ENCODE measurements at regions not wholly inside any gene's neighbourhood (a gene's known extent, or its start where the extent isn't known, plus 50 kb on each side); places are given as distances from the start of the nearest gene placed in this dataset.

DNA sequence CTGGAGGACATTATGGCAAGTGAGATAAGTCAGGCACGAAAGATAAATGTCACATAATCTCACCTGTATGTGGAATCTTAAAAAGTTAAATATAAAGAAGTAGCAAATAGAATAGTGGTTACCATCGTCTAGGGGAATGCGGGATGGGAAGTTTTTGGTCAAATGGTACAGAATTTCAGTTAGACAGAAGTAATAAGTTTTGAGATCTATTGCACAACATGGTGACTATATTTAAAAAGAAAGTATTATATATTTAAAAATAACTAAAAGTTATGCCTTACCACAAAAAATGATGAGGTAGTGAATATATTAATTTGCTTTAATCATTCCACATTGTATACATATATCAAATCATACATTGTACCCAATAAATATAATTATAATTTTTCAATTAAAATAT is 106.2 kb upstream of the BRINP3 start:
- Histone ChIP-seq H4K91ac (ENCODE audit: low read depth, low read length, poor library complexity) (no peak overlapping the region), H2AK5ac (ENCODE audit: low read depth, low read length) (no peak overlapping the region), H2AFZ (ENCODE audit: low read length) (no peak overlapping the region), H2BK15ac (ENCODE audit: low read length) (no peak overlapping the region), H3K27ac (replicated peaks; ENCODE audit: low read length) (no peak overlapping the region), H3K4me3 (ENCODE audit: low read length in 2 of 2) (no peak overlapping the region), H3K23ac (ENCODE audit: low read depth, low read length, poor library complexity) (no peak overlapping the region), H2BK120ac (ENCODE audit: low read depth, low read length) (no peak overlapping the region), H4K8ac (ENCODE audit: low read depth, low read length) (no peak overlapping the region), H3K14ac (ENCODE audit: low read length) (no peak overlapping the region), H2BK12ac (ENCODE audit: low read length) (no peak overlapping the region), H3K4ac (ENCODE audit: low read length) (no peak overlapping the region), H3K9ac (ENCODE audit: low read depth, low read length, poor library complexity) (no peak overlapping the region), H3K4me1 (ENCODE audit: control insufficient read depth in 2 of 2, insufficient read depth in 1 of 2, low read depth in 1 of 2, low read length in 2 of 2) (no peaks in the 10 kb centered on the region), H3K4me2 (ENCODE audit: insufficient read depth, low read length, poor library complexity, severe bottlenecking) (no peak overlapping the region), H3K79me1 (ENCODE audit: low read depth, low read length) (no peaks in the 10 kb centered on the region), H2BK5ac (ENCODE audit: low read length) (no peak overlapping the region), H3K18ac (ENCODE audit: low read length) (no peak overlapping the region), H3K27me3 (ENCODE audit: control insufficient read depth in 3 of 3, insufficient read depth in 3 of 3, low read depth in 1 of 3, low read length in 3 of 3) (no peaks in the 10 kb centered on the region), H3K9me3 (replicated peaks in 1 of 2; ENCODE audit: control insufficient read depth in 2 of 2, insufficient read depth in 1 of 2, low read depth in 1 of 2, low read length in 2 of 2) (no peaks in the 10 kb centered on the region), H3K36me3 (replicated peaks in 1 of 2; ENCODE audit: control insufficient read depth in 2 of 2, insufficient read depth in 2 of 2, low read length in 2 of 2) (no peaks in the 10 kb centered on the region)
- DNase-seq (ENCODE audit: low spot score) = no peak
- WGBS, 2 donors (ENCODE audit: extremely low coverage in 2 of 2, insufficient read length in 2 of 2, insufficient replicate concordance in 1 of 2) = no CpG with 5 or more reads among the region's 3 CpGs

DNA sequence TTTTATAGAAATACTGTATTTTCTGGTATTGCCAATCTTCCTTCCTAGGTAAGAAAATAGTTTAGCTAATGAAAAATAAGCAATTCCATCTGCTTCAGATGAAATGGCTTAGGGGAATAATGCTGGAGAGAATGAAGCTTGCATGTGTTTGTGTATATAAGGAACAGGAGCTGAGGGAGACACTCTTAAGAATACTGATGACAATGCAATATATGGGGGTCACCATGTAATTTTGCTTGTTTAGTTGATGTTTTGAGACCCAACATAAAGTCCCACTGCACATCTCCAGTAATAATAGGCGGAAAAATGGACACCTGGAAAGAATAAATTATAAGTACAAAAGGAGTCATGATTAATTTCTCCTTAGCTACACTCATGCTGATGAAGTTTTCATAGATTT is 110.8 kb upstream of the BRINP3 start:
- no peak overlapping the region for H2BK12ac ChIP-seq (ENCODE audit: low read length)
- no peak overlapping the region for H3K4me3 ChIP-seq (ENCODE audit: low read length in 2 of 2)
- H4K91ac ChIP-seq (ENCODE audit: low read depth, low read length, poor library complexity) = no peak overlapping the region
- H3K9ac ChIP-seq (ENCODE audit: low read depth, low read length, poor library complexity) = no peak overlapping the region
- H3K4ac ChIP-seq (ENCODE audit: low read length) = no peak overlapping the region
- H2BK15ac ChIP-seq (ENCODE audit: low read length) = no peak overlapping the region
- H3K23ac ChIP-seq (ENCODE audit: low read depth, low read length, poor library complexity) = no peak overlapping the region
- no peak overlapping the region for H2BK5ac ChIP-seq (ENCODE audit: low read length)
- no peak overlapping the region for H3K27ac ChIP-seq (replicated peaks; ENCODE audit: low read length)
- H3K14ac ChIP-seq (ENCODE audit: low read length) = no peak overlapping the region
- no peak overlapping the region for H3K18ac ChIP-seq (ENCODE audit: low read length)
- no peak for DNase-seq (ENCODE audit: low spot score)
- H3K4me2 ChIP-seq (ENCODE audit: insufficient read depth, low read length, poor library complexity, severe bottlenecking) = no peak overlapping the region
- H2BK120ac ChIP-seq (ENCODE audit: low read depth, low read length) = no peak overlapping the region
- no peaks in the 10 kb centered on the region for H3K27me3 ChIP-seq (ENCODE audit: control insufficient read depth in 3 of 3, insufficient read depth in 3 of 3, low read depth in 1 of 3, low read length in 3 of 3)
- H3K79me1 ChIP-seq (ENCODE audit: low read depth, low read length) = peaks cover 2% of the 10 kb centered on the region
- WGBS, 2 donors (ENCODE audit: extremely low coverage in 2 of 2, insufficient read length in 2 of 2, insufficient replicate concordance in 1 of 2) = no CpG with 5 or more reads among the region's 1 CpG
- no peak overlapping the region for H4K8ac ChIP-seq (ENCODE audit: low read depth, low read length)
- no peaks in the 10 kb centered on the region for H3K36me3 ChIP-seq (replicated peaks in 1 of 2; ENCODE audit: control insufficient read depth in 2 of 2, insufficient read depth in 2 of 2, low read length in 2 of 2)
- H2AK5ac ChIP-seq (ENCODE audit: low read depth, low read length) = no peak overlapping the region
- H3K4me1 ChIP-seq (ENCODE audit: control insufficient read depth in 2 of 2, insufficient read depth in 1 of 2, low read depth in 1 of 2, low read length in 2 of 2) = no peaks in the 10 kb centered on the region
- no peaks in the 10 kb centered on the region for H3K9me3 ChIP-seq (replicated peaks in 1 of 2; ENCODE audit: control insufficient read depth in 2 of 2, insufficient read depth in 1 of 2, low read depth in 1 of 2, low read length in 2 of 2)
- no peak overlapping the region for H2AFZ ChIP-seq (ENCODE audit: low read length)

DNA sequence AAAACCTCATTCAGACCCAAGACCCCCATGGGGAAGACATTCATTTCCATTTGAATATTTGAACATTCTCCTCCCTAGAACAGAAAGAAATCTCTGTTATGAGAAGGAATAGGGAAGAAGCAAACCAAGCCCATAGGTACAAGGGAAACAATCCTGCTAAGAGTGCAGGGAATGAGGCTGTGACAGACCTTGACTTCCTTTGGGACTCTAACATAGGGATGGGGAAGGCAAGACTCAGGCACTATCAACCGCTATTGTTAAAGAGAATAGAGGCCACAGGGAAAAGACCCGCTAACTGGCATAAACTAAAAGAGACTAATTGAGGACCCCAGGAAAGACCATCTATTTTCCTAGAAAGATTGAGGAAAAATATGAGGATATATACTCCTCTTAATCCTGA is 117.8 kb upstream of the BRINP3 start:
- H3K27ac ChIP-seq (replicated peaks; ENCODE audit: low read length) = no peak overlapping the region
- no peak overlapping the region for H2BK15ac ChIP-seq (ENCODE audit: low read length)
- H3K79me1 ChIP-seq (ENCODE audit: low read depth, low read length) = peaks cover 2% of the 10 kb centered on the region
- H3K23ac ChIP-seq (ENCODE audit: low read depth, low read length, poor library complexity) = no peak overlapping the region
- no peak overlapping the region for H2BK5ac ChIP-seq (ENCODE audit: low read length)
- no CpG with 5 or more reads among the region's 2 CpGs for WGBS, 2 donors (ENCODE audit: extremely low coverage in 2 of 2, insufficient read length in 2 of 2, insufficient replicate concordance in 1 of 2)
- no peak overlapping the region for H3K9ac ChIP-seq (ENCODE audit: low read depth, low read length, poor library complexity)
- no peak overlapping the region for H2BK12ac ChIP-seq (ENCODE audit: low read length)
- H3K27me3 ChIP-seq (ENCODE audit: control insufficient read depth in 3 of 3, insufficient read depth in 3 of 3, low read depth in 1 of 3, low read length in 3 of 3) = no peaks in the 10 kb centered on the region
- H2BK120ac ChIP-seq (ENCODE audit: low read depth, low read length) = no peak overlapping the region
- DNase-seq (ENCODE audit: low spot score) = no peak
- H3K4me2 ChIP-seq (ENCODE audit: insufficient read depth, low read length, poor library complexity, severe bottlenecking) = no peak overlapping the region
- H3K36me3 ChIP-seq (replicated peaks in 1 of 2; ENCODE audit: control insufficient read depth in 2 of 2, insufficient read depth in 2 of 2, low read length in 2 of 2) = no peaks in the 10 kb centered on the region
- H3K14ac ChIP-seq (ENCODE audit: low read length) = no peak overlapping the region
- H4K91ac ChIP-seq (ENCODE audit: low read depth, low read length, poor library complexity) = no peak overlapping the region
- H2AK5ac ChIP-seq (ENCODE audit: low read depth, low read length) = no peak overlapping the region
- H3K4me3 ChIP-seq (ENCODE audit: low read length in 2 of 2) = no peak overlapping the region
- H3K9me3 ChIP-seq (replicated peaks in 1 of 2; ENCODE audit: control insufficient read depth in 2 of 2, insufficient read depth in 1 of 2, low read depth in 1 of 2, low read length in 2 of 2) = no peaks in the 10 kb centered on the region
- no peak overlapping the region for H4K8ac ChIP-seq (ENCODE audit: low read depth, low read length)
- no peak overlapping the region for H3K18ac ChIP-seq (ENCODE audit: low read length)
- no peak overlapping the region for H3K4ac ChIP-seq (ENCODE audit: low read length)
- H3K4me1 ChIP-seq (ENCODE audit: control insufficient read depth in 2 of 2, insufficient read depth in 1 of 2, low read depth in 1 of 2, low read length in 2 of 2) = no peaks in the 10 kb centered on the region
- H2AFZ ChIP-seq (ENCODE audit: low read length) = no peak overlapping the region

DNA sequence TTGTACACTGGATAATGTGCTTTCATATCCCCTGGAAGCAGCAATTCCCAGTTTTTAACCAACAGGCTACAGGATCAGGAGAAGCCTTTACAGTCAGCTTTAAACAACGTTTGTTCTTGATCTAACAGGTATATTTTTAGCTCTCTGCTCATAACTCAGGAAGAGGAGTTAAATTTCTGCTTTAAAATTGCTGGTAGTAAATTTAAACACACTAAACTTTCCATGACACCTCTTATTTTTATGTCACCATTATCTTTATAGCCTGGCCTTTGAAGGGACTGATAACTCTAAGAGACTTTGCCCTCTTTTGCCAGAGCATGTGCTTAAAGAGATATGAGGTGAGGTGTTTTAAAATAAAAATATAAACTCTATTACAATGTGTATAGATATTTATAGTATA is 119.6 kb upstream of the BRINP3 start:
- Histone ChIP-seq H3K27ac (replicated peaks; ENCODE audit: low read length) (no peak overlapping the region), H3K79me1 (ENCODE audit: low read depth, low read length) (no peaks in the 10 kb centered on the region), H2BK120ac (ENCODE audit: low read depth, low read length) (no peak overlapping the region), H3K14ac (ENCODE audit: low read length) (no peak overlapping the region), H2AK5ac (ENCODE audit: low read depth, low read length) (no peak overlapping the region), H3K4me2 (ENCODE audit: insufficient read depth, low read length, poor library complexity, severe bottlenecking) (no peak overlapping the region), H2AFZ (ENCODE audit: low read length) (no peak overlapping the region), H3K27me3 (ENCODE audit: control insufficient read depth in 3 of 3, insufficient read depth in 3 of 3, low read depth in 1 of 3, low read length in 3 of 3) (no peaks in the 10 kb centered on the region), H3K4me1 (ENCODE audit: control insufficient read depth in 2 of 2, insufficient read depth in 1 of 2, low read depth in 1 of 2, low read length in 2 of 2) (no peaks in the 10 kb centered on the region), H2BK12ac (ENCODE audit: low read length) (no peak overlapping the region), H3K9ac (ENCODE audit: low read depth, low read length, poor library complexity) (no peak overlapping the region), H2BK15ac (ENCODE audit: low read length) (no peak overlapping the region), H3K18ac (ENCODE audit: low read length) (no peak overlapping the region), H3K4me3 (ENCODE audit: low read length in 2 of 2) (no peak overlapping the region), H2BK5ac (ENCODE audit: low read length) (no peak overlapping the region), H3K9me3 (replicated peaks in 1 of 2; ENCODE audit: control insufficient read depth in 2 of 2, insufficient read depth in 1 of 2, low read depth in 1 of 2, low read length in 2 of 2) (no peaks in the 10 kb centered on the region), H3K36me3 (replicated peaks in 1 of 2; ENCODE audit: control insufficient read depth in 2 of 2, insufficient read depth in 2 of 2, low read length in 2 of 2) (no peaks in the 10 kb centered on the region), H3K4ac (ENCODE audit: low read length) (no peak overlapping the region), H3K23ac (ENCODE audit: low read depth, low read length, poor library complexity) (no peak overlapping the region), H4K91ac (ENCODE audit: low read depth, low read length, poor library complexity) (no peak overlapping the region), H4K8ac (ENCODE audit: low read depth, low read length) (no peak overlapping the region)
- no peak for DNase-seq (ENCODE audit: low spot score)
- no CpG with 5 or more reads among the region's 1 CpG for WGBS, 2 donors (ENCODE audit: extremely low coverage in 2 of 2, insufficient read length in 2 of 2, insufficient replicate concordance in 1 of 2)

Measured in neuronal stem cell (in vitro differentiated cells).